ENCODE measurements at regions not wholly inside any gene's neighbourhood (a gene's known extent, or its start where the extent isn't known, plus 50 kb on each side); places are given as distances from the start of the nearest gene placed in this dataset.
A peak's percentile ranks its signal among the peaks of the same experiment; 100 is the strongest.
"Not testable (repeated sequence)": the region's sequence is repeated elsewhere in the genome, so short reads cannot be mapped to it uniquely, and the experiment has no call there.

DNA sequence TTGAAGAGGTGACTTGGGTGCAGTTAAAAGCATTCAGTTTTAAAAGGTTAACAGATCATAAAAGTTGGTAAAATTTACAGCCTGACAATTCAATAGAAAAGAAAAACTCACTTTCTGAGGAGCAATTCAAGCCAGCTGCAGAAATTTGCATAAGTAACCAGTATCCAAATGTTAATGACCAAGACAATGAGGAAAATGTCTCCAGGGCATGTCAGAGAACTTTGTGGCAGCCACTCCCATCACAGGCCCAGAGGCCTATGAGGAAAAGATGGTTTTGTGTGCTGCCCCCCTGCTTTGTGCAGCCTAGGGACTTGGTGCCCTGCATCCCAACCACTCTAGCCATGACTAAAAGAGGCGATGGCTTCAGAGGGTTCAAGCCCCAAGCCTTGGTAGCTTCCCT lies 1406.5 kb upstream of the ACO1 start:
- DNase-seq: no peak

GRCh38 chr9:30982301-30982700 lies 1402.1 kb upstream of the ACO1 start:
- DNase-seq: no peak

DNA sequence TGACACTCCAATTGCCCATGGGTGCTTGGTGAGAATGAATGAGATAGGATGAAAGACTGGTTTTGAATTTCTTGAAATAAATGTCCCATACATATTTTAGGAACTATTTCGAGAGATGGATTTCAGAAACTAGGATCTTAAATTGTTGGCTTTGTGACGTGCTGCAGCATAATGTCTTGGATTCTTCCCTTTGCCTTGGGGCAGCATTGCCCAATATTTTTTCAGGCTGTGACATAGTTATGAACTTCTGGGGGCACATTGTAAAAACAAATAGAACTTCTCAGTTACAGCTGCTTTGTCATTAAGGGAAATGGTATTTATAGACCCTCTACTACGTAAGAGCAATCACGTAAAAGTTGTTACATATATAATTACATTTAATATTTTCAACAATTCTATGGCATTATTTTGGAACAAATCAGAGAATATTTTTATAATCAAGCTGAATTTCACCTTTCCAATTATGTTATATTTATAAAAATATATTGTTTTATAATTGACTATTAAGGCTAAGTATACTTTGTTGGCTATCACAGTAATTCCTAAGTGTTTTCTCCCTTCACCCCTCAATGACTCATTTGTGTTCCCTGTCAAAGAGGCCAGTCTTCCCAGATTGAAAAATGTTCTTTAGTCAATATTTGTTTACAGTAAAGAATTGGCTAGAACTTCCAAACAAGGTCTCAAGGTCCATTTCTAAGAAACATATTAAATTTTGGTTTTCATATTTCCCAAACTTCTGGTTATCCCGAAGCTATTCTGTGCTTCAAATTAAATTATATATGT lies 1388.3 kb upstream of the ACO1 start:
- no peak for DNase-seq

DNA sequence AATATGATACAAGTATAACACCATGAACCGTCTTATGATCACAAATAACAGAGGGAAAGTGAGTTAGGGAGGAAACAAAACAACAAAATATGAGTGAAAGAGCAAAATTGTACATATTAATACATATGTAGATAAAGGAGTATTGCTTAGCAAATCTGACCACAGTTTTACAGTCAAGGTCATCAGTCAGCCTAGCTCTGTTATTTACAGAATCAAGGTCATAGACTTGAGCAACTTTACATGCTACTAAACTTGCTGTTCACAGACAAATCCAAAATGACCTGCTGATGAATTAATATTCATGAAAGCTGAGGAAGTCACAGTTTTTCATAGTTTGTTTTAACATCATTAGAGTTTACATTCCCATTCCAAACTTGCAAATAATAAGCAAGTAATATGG lies 1387.7 kb upstream of the ACO1 start:
- no peak for DNase-seq

DNA sequence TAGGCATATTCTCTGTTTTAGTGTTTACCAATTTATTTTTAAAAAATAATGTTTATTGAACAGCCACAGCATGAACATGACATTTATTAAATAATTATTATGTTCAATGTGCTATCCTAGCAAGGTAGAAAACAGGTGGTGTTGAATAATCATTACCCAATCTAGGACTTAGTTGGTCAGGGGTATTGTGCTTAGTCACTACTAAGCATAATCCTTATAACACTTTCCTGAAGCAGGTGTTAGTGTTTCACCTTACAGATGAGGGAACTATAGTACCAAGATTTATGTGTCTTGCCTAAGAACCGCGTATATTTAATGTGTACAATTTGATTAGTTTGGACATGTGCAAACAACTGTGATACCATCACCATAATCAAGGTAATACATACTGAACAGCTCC lies 1387.2 kb upstream of the ACO1 start:
- DNase-seq: no peak

DNA sequence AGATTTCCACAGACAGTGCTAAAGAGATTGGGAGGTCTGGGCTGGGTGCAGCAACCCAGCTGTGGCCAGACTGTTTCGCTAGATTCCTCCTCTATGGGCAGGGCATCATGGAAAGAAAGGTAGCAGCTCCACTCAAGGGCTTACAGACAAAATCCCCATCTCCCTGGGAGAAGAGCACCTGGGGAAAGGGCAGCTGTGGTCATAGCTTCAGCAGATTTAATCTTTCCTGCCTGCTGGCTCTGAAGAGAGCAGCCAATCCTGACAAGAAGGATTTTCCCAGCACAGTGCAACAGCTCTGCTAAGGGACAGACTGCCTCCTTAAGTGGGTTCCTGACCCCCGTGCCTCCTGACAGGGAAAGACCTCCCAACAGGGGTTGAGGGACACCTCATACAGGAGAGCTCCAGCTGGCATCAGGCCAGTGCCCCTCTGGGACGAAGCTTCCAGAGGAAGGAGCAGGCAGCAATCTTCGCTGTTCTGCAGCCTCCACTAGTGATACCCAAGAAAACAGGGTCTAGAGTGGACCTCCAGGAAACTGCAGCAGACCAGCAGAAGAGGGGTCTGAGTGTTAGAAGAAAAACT lies 1379.3 kb upstream of the ACO1 start:
- no peak for DNase-seq

- no peak for DNase-seq
Measured at GRCh38 chr9:31013371-31013770, 1371.1 kb upstream of the ACO1 start.

GRCh38 chr9:31023847-31024246 lies 1360.6 kb upstream of the ACO1 start:
- DNase-seq: peak; percentile 9

GRCh38 chr9:31027678-31028077 lies 1356.8 kb upstream of the ACO1 start:
- no peak for DNase-seq

- no peak for DNase-seq
Measured at GRCh38 chr9:31028137-31028536, 1356.3 kb upstream of the ACO1 start.

DNA sequence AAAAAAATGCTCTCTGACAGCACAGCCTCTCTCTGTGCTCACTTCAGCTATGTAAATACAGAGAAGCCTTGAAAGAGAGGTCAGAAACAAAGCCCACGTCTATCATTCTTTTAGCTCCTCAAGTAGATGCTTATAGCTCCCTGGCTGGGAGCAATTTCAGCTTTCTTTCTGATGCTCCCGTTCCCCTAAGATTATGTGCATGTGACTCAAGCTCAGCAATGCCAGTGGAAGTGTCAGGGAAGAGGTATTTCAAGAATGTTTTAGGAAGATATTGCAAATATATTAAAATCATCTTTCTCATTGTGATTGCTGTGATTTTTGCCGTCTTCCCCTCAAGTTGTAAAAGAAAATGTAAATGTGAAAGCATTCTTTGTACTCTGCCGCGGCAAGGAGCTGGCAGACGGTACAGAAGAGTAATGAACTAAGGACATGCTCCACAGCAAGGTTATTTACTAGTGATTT lies 1353.7 kb upstream of the ACO1 start:
- DNase-seq: no peak

DNA sequence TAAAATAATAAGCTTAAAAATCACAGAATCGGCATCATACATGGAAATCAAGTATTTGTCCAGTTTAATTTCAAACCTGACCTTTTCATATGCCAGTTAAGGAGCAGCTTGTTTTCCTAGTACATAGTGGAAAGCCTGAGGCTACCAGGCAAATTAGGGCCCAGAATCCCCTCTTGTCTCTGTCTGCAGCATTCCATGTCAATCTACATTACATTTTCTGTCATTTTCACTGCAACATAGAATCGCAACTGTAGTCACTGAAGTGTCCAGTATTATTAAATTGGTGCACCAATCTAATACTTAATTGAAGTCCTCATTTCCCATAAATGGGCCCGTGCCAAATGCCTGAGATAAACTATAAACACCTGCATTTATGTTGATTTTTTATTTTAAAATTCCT lies 1352.2 kb upstream of the ACO1 start:
- no peak for DNase-seq

GRCh38 chr9:31034311-31034710 lies 1350.1 kb upstream of the ACO1 start:
- peak; percentile 28 for DNase-seq

DNA sequence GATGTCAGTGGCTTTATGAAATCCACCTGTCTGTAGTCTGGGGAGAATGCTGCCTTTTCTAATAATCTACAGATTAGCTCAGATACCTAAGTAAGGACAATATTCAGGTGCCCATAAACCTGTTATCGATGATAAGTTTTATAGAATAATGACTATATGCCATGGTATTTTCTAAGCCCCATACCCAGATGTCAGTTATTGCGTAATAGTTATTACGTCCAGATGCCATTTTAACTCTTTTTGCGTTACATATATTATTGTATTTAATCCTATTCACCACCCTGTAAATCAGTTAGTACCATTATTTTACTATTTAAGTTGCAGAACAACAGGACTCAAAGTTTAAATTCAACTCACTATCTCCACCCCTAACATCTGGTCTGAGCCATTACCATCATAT lies 1343.9 kb upstream of the ACO1 start:
- no peak for DNase-seq

GRCh38 chr9:31045810-31046209 lies 1338.6 kb upstream of the ACO1 start:
- no peak for DNase-seq

DNA sequence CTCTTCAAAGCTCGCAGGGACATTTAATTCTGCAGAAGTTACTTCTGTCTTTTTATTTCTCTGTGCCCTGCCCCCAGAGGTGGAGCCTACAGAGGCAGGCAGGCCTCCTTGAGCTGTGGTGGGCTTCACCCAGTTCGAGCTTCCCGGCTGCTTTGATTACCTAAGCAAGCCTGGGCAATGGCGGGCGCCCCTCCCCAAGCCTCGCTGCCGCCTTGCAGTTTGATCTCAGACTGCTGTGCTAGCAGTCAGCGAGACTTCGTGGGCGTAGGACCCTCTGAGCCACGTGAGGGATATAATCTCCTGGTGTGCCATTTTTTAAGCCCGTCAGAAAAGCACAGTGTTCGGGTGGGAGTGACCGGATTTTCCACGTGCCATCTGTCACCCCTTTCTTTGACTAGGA lies 1322.9 kb upstream of the ACO1 start:
- DNase-seq: not testable (repeated sequence)

- DNase-seq: no peak
Measured at GRCh38 chr9:31065691-31066090, 1318.8 kb upstream of the ACO1 start.

DNA sequence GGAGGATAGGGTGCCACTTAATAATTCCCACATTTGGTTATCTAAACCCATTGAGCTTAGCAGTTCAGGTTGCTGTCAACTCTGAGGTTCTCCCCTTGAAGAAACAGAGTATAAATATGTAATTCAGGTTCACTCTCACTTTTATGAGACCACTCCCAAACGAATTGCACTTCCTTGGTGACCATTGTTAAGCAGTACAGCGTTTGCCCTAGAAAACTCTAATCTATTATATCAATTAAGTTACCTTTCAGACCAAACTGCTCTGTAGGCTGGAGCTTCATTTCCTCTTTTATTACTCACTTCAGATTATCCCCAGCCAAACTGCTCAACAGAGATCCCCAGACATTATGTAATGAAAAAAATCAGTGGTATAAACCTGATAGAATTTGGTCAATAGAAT lies 1317.0 kb upstream of the ACO1 start:
- no peak for DNase-seq

GRCh38 chr9:31071606-31072286 lies 1312.7 kb upstream of the ACO1 start:
- no peak for DNase-seq

- DNase-seq: no peak
Measured at GRCh38 chr9:31078175-31078574, 1306.3 kb upstream of the ACO1 start.

DNA sequence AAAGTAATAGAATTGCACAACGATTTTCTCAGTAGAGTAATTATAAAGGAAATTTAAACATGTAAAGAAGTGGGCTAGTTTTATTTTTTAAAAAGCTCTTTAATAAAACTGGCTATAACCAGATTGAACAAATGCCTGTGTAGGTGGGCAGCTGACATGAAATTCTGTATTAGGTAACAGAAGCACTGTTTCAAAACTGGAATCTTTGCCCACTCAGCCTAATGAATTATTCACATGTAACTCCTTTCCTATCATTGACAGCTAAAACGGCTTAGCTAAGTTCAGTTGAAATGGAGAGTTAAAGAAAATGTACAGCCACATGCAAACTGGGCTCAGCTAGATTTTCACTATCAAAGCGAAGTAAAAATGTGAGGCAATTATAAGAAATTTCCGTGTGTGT lies 1300.1 kb upstream of the ACO1 start:
- no peak for DNase-seq

DNA sequence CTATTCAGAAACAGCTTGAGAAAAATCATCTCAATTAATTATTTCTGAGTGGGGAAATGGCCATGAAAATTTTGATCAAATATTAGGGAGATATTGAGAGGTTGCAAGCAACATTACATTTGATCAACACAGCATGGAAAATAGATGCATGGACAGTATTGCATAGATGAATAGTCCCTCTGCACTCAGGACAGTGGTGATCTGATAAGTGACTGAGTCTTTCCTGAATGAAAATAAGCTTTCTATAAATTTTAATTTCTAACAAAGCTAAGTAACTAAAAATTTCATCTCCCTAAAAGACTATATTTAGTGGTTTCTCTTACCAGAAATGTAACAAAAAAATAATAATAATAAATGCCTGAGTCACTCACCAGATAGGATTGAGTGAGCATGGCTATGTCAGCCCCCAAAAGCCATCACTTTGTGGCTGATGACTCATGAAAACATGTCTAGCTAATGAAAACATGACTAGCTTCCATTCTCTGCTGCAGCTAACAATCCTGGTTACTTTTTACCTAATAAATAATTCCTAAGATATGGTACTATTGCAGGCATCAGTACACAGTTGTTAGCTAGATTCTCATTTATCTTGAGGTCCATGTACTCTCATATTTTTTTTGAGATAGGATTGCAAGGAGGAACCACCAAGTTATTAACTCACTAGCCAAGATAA lies 1294.8 kb upstream of the ACO1 start:
- DNase-seq: no peak

DNA sequence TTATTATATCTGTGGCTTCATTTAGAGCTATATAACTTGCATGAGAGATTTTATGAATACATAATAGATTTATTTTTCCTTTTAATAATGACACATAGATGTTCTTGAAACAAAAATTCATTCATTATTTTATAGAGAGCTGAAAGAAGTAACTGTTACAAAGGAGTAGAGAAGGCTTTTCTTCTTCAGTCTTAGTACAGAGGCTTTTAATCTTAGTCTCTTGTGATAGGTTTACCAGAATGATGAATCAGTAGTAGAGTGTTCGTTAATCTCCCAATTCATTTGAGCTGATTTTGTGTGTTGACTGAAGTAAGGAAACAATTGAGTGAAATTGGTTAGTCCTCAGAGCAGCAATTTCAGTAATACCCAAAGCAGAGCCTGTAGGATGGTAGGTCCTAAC lies 1284.1 kb upstream of the ACO1 start:
- DNase-seq: no peak

- DNase-seq: no peak
Measured at GRCh38 chr9:31103836-31104235, 1280.6 kb upstream of the ACO1 start.

Measured in NCI-H774 (cell line).